Activated T-helper 17 cell treated with anti-CD3 and anti-CD28 coated beads, Interleukin-2, amount 50 U/mL, for 72 hours (primary cell): ENCODE measurements at regions not wholly inside any gene's neighbourhood (a gene's known extent, or its start where the extent isn't known, plus 50 kb on each side); places are given as distances from the start of the nearest gene placed in this dataset.
"Not testable (repeated sequence)": the region's sequence is repeated elsewhere in the genome, so short reads cannot be mapped to it uniquely, and the experiment has no call there.

Source experiments
- ATAC-seq: fragments of 150-1000 bp; cut with Tn5 transposase; replicated peaks from 2 replicates; pipeline ENCODE4 v1.10.0; 2021; ENCODE audit warnings: mild to moderate bottlenecking, moderate library complexity
- H3K27ac Mint-ChIP-seq: one replicate; pipeline ENCODE4 v1.8.0; 2022; ENCODE audit warnings: mixed read lengths
- H3K27me3 Mint-ChIP-seq: one replicate; pipeline ENCODE4 v1.8.0; 2022; ENCODE audit warnings: mixed read lengths
- H3K36me3 Mint-ChIP-seq: one replicate; pipeline ENCODE4 v1.8.0; 2022; ENCODE audit warnings: low read depth, mild to moderate bottlenecking, mixed read lengths
- H3K4me1 Mint-ChIP-seq: one replicate; pipeline ENCODE4 v1.8.0; 2022; ENCODE audit warnings: mixed read lengths
- H3K4me3 Mint-ChIP-seq: one replicate; pipeline ENCODE4 v1.8.0; 2022; ENCODE audit warnings: mild to moderate bottlenecking, mixed read lengths
- H3K9me3 Mint-ChIP-seq: one replicate; pipeline ENCODE4 v1.8.0; 2022; ENCODE audit warnings: mixed read lengths

GRCh38 chr13:70792121-70792520, 683.9 kb upstream of the KLHL1 start:
- no peaks in the 10 kb centered on the region for H3K27me3 Mint-ChIP-seq
- peaks cover 3% of the 10 kb centered on the region for H3K9me3 Mint-ChIP-seq
- no peak for ATAC-seq
- H3K27ac Mint-ChIP-seq, result no peak overlapping the region
- H3K4me3 Mint-ChIP-seq, result no peak overlapping the region
- no peaks in the 10 kb centered on the region for H3K36me3 Mint-ChIP-seq
- no peaks in the 10 kb centered on the region for H3K4me1 Mint-ChIP-seq

GRCh38 chr13:70789751-70790150, 681.5 kb upstream of the KLHL1 start:
- no peaks in the 10 kb centered on the region for H3K36me3 Mint-ChIP-seq
- no peak overlapping the region for H3K27ac Mint-ChIP-seq
- H3K9me3 Mint-ChIP-seq, result no peaks in the 10 kb centered on the region
- H3K4me1 Mint-ChIP-seq, result no peaks in the 10 kb centered on the region
- H3K4me3 Mint-ChIP-seq, result no peak overlapping the region
- H3K27me3 Mint-ChIP-seq, result no peaks in the 10 kb centered on the region
- ATAC-seq, result no peak

- no peaks in the 10 kb centered on the region for H3K4me1 Mint-ChIP-seq
- no peaks in the 10 kb centered on the region for H3K27me3 Mint-ChIP-seq
- no peaks in the 10 kb centered on the region for H3K9me3 Mint-ChIP-seq
- no peak for ATAC-seq
- H3K36me3 Mint-ChIP-seq, result no peaks in the 10 kb centered on the region
- no peak overlapping the region for H3K27ac Mint-ChIP-seq
- no peak overlapping the region for H3K4me3 Mint-ChIP-seq
Measured at GRCh38 chr13:70788074-70788473, 679.8 kb upstream of the KLHL1 start.

- Mint-ChIP-seq H3K27ac (no peak overlapping the region), H3K4me1 (no peaks in the 10 kb centered on the region), H3K4me3 (no peak overlapping the region), H3K36me3 (no peaks in the 10 kb centered on the region), H3K27me3 (no peaks in the 10 kb centered on the region), H3K9me3 (peaks cover 4% of the 10 kb centered on the region)
- no peak for ATAC-seq
Measured at GRCh38 chr13:70784207-70784989, 676.1 kb upstream of the KLHL1 start.

GRCh38 chr13:70769817-70770216, 661.6 kb upstream of the KLHL1 start:
- Mint-ChIP-seq H3K36me3 (no peaks in the 10 kb centered on the region), H3K27me3 (no peaks in the 10 kb centered on the region), H3K4me3 (no peak overlapping the region), H3K9me3 (no peaks in the 10 kb centered on the region), H3K27ac (no peak overlapping the region), H3K4me1 (no peaks in the 10 kb centered on the region)
- no peak for ATAC-seq

- Mint-ChIP-seq H3K36me3 (no peaks in the 10 kb centered on the region), H3K4me1 (no peaks in the 10 kb centered on the region), H3K27ac (no peak overlapping the region), H3K27me3 (no peaks in the 10 kb centered on the region), H3K9me3 (peaks cover 5% of the 10 kb centered on the region), H3K4me3 (no peak overlapping the region)
- no peak for ATAC-seq
Measured at GRCh38 chr13:70758932-70759331, 650.7 kb upstream of the KLHL1 start.

GRCh38 chr13:70756088-70756487, 647.8 kb upstream of the KLHL1 start:
- Mint-ChIP-seq H3K9me3 (peaks cover 2% of the 10 kb centered on the region), H3K27me3 (no peaks in the 10 kb centered on the region), H3K27ac (no peak overlapping the region), H3K36me3 (no peaks in the 10 kb centered on the region), H3K4me1 (no peaks in the 10 kb centered on the region), H3K4me3 (no peak overlapping the region)
- no peak for ATAC-seq

- Mint-ChIP-seq H3K27ac (no peak overlapping the region), H3K4me1 (no peaks in the 10 kb centered on the region), H3K36me3 (no peaks in the 10 kb centered on the region), H3K27me3 (no peaks in the 10 kb centered on the region), H3K4me3 (no peak overlapping the region), H3K9me3 (peaks cover 3% of the 10 kb centered on the region)
- no peak for ATAC-seq
Measured at GRCh38 chr13:70755456-70755855, 647.2 kb upstream of the KLHL1 start.

GRCh38 chr13:70747262-70747661, 639.0 kb upstream of the KLHL1 start:
- Mint-ChIP-seq H3K4me3 (no peak overlapping the region), H3K27ac (no peak overlapping the region), H3K27me3 (no peaks in the 10 kb centered on the region), H3K9me3 (peaks cover 5% of the 10 kb centered on the region), H3K36me3 (no peaks in the 10 kb centered on the region), H3K4me1 (no peaks in the 10 kb centered on the region)
- ATAC-seq, result no peak

- not testable (repeated sequence) for ATAC-seq
Measured at GRCh38 chr13:70746469-70746868, 638.2 kb upstream of the KLHL1 start.

GRCh38 chr13:70736622-70737317, 628.5 kb upstream of the KLHL1 start:
- no peak overlapping the region for H3K27ac Mint-ChIP-seq
- no peak for ATAC-seq
- no peaks in the 10 kb centered on the region for H3K36me3 Mint-ChIP-seq
- H3K4me1 Mint-ChIP-seq, result no peaks in the 10 kb centered on the region
- peaks cover 4% of the 10 kb centered on the region for H3K9me3 Mint-ChIP-seq
- no peak overlapping the region for H3K4me3 Mint-ChIP-seq
- no peaks in the 10 kb centered on the region for H3K27me3 Mint-ChIP-seq

More at GRCh38 chr13:70746469-70746868, 638.2 kb upstream of the KLHL1 start:
- not testable (repeated sequence) for H3K4me3 Mint-ChIP-seq, H3K36me3 Mint-ChIP-seq, H3K4me1 Mint-ChIP-seq, H3K27ac Mint-ChIP-seq, H3K27me3 Mint-ChIP-seq, H3K9me3 Mint-ChIP-seq

GRCh38 chr13:70732611-70733010, 624.4 kb upstream of the KLHL1 start:
- no peak overlapping the region for H3K27ac Mint-ChIP-seq
- peaks cover 7% of the 10 kb centered on the region for H3K9me3 Mint-ChIP-seq
- H3K36me3 Mint-ChIP-seq, result no peaks in the 10 kb centered on the region
- no peak for ATAC-seq
- no peak overlapping the region for H3K4me3 Mint-ChIP-seq
- no peaks in the 10 kb centered on the region for H3K4me1 Mint-ChIP-seq
- H3K27me3 Mint-ChIP-seq, result no peaks in the 10 kb centered on the region

GRCh38 chr13:70729369-70729768, 621.1 kb upstream of the KLHL1 start:
- H3K4me3 Mint-ChIP-seq, result no peak overlapping the region
- H3K9me3 Mint-ChIP-seq, result peaks cover 3% of the 10 kb centered on the region
- no peaks in the 10 kb centered on the region for H3K36me3 Mint-ChIP-seq

GRCh38 chr13:70723732-70724131, 615.5 kb upstream of the KLHL1 start:
- no peak overlapping the region for H3K4me3 Mint-ChIP-seq
- no peak overlapping the region for H3K27ac Mint-ChIP-seq
- no peaks in the 10 kb centered on the region for H3K4me1 Mint-ChIP-seq

More at GRCh38 chr13:70729369-70729768, 621.1 kb upstream of the KLHL1 start:
- ATAC-seq, result no peak
- no peak overlapping the region for H3K27ac Mint-ChIP-seq
- no peaks in the 10 kb centered on the region for H3K27me3 Mint-ChIP-seq
- no peaks in the 10 kb centered on the region for H3K4me1 Mint-ChIP-seq

GRCh38 chr13:70720386-70720785, 612.1 kb upstream of the KLHL1 start:
- no peaks in the 10 kb centered on the region for H3K27me3 Mint-ChIP-seq
- no peak for ATAC-seq
- H3K4me1 Mint-ChIP-seq, result no peaks in the 10 kb centered on the region
- no peaks in the 10 kb centered on the region for H3K36me3 Mint-ChIP-seq
- H3K9me3 Mint-ChIP-seq, result peaks cover 5% of the 10 kb centered on the region
- H3K4me3 Mint-ChIP-seq, result no peak overlapping the region
- no peak overlapping the region for H3K27ac Mint-ChIP-seq

More at GRCh38 chr13:70723732-70724131, 615.5 kb upstream of the KLHL1 start:
- H3K9me3 Mint-ChIP-seq, result no peaks in the 10 kb centered on the region
- no peak for ATAC-seq
- no peaks in the 10 kb centered on the region for H3K27me3 Mint-ChIP-seq
- H3K36me3 Mint-ChIP-seq, result no peaks in the 10 kb centered on the region
